ENCODE measurements at regions not wholly inside any gene's neighbourhood (a gene's known extent, or its start where the extent isn't known, plus 50 kb on each side); places are given as distances from the start of the nearest gene placed in this dataset.

DNA sequence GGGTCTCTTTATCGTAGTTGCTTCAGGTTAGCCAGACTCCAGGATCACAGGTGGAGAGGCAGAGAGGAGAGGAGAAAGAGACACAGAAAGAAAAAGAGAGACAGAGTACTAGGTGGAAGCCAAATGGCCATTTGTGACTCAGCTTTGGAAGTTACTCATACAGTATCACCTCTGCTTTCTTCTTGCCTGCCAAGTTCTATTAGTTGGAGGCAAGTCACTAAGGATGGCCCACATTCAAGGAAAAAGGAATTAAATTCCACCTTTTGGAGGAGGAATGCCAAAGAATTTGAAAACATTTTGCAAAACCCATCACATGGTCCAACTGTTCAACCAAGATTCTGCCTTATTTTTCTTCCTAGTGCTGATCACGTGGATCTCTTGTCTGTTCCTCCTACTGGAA, 291.1 kb downstream of the CHL1 start:
- no peak overlapping the region for H3K4me3 ChIP-seq (ENCODE audit: low read length)
- TF ChIP-seq, protein P1, sequence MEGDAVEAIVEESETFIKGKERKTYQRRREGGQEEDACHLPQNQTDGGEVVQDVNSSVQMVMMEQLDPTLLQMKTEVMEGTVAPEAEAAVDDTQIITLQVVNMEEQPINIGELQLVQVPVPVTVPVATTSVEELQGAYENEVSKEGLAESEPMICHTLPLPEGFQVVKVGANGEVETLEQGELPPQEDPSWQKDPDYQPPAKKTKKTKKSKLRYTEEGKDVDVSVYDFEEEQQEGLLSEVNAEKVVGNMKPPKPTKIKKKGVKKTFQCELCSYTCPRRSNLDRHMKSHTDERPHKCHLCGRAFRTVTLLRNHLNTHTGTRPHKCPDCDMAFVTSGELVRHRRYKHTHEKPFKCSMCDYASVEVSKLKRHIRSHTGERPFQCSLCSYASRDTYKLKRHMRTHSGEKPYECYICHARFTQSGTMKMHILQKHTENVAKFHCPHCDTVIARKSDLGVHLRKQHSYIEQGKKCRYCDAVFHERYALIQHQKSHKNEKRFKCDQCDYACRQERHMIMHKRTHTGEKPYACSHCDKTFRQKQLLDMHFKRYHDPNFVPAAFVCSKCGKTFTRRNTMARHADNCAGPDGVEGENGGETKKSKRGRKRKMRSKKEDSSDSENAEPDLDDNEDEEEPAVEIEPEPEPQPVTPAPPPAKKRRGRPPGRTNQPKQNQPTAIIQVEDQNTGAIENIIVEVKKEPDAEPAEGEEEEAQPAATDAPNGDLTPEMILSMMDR (conservative IDR thresholded peaks at IDR 0.05; ENCODE audit: low read depth, low read length) = no peak
- no peak for DNase-seq (ENCODE audit: low read depth)

DNA sequence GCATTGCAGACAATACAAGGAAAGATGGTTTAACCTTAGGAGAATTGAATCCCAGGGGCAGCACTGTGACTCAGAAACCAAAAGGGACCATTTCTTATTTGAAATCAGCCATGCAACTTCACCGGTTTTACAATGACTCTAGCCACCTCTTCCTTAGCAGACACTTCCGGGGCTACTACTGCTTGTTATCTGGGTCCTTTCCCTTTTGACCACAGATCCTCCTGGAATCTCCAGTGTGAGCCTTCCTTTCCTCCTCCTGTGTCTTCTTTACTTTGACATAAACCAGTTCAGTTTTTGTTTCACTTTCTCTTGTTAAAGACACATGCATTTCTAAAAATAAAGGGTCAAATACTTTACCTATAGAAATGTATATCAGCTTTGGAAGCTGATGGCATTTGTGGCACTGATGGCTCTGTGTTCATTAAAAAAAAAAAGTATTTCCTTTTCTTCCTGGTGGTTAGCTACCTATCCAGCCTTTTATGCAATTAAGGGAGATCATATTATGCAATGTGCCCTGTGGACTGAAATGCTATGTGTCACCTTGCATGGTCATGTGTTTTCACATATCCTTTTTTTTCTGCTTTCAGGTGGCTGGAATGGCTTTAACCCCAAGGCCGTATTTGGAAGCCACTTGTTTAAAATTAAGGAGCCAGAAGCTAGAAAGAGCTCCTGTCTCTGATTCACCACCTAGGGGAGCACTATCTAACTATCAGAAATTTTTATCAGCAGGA, 296.2 kb downstream of the CHL1 start:
- DNase-seq (ENCODE audit: low read depth) = no peak
- TF ChIP-seq, protein P1 (conservative IDR thresholded peaks at IDR 0.05; ENCODE audit: low read depth, low read length) = no peak
- no peak overlapping the region for H3K4me3 ChIP-seq (ENCODE audit: low read length)

DNA sequence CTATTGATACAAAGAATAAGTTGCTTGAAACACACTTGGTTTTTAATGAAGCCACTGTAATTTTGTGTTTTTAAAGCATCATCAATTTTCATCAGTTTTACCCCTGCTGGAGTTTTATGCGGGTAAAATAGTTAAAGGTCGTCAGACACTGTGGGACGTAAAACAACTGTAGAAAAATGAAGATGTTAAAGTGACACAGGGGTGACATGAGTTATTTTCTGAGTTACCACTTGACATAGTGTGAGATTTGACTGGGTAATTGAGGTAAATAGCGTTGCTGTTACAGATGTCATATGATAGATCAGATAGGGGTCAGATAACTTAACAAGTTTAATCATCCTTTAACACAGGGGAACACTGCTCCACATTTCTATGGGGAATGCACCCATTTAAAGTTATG, 297.6 kb downstream of the CHL1 start:
- TF ChIP-seq, protein P1 (conservative IDR thresholded peaks at IDR 0.05; ENCODE audit: low read depth, low read length) = no peak
- H3K4me3 ChIP-seq (ENCODE audit: low read length) = no peak overlapping the region
- DNase-seq (ENCODE audit: low read depth) = no peak

DNA sequence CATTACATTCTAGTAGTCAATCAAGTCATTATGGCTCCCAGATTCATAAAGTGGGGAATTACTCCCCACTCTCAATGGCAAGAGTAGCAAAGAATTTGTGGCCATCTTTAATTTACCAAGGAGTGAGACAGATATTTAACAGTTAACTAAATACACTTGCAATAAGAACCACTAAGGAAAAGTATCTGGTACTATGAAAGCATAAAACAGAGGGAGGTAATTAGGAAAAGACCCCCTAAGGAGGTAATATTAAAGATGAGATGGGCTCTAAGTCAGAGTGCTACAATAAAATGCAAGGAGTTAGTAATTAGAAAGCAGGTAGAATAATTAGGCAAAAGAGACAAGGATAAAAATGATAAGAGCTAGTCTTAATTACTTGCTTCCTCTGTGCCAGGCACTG, 301.9 kb downstream of the CHL1 start:
- no peak for DNase-seq (ENCODE audit: low read depth)
- H3K4me3 ChIP-seq (ENCODE audit: low read length) = no peak overlapping the region
- TF ChIP-seq, protein P1 (conservative IDR thresholded peaks at IDR 0.05; ENCODE audit: low read depth, low read length) = no peak

DNA sequence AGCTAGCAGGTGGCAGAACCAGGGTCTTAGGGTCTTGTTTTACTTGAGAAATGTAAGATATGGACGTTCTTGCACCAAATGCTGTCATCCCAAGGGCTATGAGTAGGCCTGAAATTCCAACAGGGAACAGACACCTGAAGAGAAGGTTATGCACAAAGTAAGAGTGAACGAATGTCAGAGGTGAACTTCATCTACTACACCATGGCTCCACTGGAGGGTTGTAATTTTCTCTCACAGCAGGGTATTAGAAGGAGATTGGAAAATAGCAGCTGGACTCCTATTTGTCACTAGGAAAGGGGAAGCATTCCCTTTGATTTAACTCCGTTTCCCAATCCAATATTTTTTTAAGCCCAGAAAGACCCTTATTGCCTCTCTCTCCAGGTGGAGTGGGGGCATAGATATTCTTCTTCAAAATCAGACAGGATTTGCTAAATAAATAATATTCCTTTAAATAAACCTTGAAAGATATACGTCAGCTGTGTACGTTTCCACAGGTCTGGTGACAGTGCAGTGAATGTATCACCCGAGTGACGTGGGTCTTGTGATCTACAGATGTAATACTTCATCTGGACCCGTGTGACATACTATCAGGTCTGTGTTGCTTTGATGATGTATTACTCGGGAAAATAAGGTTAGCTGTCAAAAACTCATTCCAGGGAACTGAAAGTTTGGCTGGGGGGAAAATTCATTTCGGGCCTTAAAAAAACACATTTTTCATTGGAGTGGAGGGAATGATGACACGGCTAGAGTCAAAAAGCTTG, 302.6 kb downstream of the CHL1 start:
- no peak overlapping the region for H3K4me3 ChIP-seq (ENCODE audit: low read length)
- no peak for DNase-seq (ENCODE audit: low read depth)
- TF ChIP-seq, protein P1 (conservative IDR thresholded peaks at IDR 0.05; ENCODE audit: low read depth, low read length) = no peak

DNA sequence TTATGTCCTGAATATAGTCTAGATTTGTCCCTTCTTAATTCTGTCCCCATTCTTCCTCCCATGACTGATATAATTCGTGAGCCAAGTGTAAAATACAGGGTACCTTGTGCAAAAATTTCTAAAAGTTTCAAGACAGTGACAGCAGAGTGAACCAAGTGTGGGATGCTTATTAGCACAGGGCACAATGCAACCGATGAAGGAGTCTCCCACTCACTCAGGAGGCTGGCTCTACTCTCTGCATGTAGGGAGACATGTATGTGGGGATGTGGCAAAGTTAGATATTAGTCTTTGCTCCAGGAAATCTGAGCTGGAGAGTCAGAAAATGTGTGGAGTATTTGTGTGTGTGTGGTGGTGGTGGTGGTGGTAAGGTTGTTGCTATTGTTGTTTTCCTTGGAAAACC, 305.9 kb downstream of the CHL1 start:
- no peak for DNase-seq (ENCODE audit: low read depth)
- H3K4me3 ChIP-seq (ENCODE audit: low read length) = no peak overlapping the region
- TF ChIP-seq, protein P1 (conservative IDR thresholded peaks at IDR 0.05; ENCODE audit: low read depth, low read length) = no peak

DNA sequence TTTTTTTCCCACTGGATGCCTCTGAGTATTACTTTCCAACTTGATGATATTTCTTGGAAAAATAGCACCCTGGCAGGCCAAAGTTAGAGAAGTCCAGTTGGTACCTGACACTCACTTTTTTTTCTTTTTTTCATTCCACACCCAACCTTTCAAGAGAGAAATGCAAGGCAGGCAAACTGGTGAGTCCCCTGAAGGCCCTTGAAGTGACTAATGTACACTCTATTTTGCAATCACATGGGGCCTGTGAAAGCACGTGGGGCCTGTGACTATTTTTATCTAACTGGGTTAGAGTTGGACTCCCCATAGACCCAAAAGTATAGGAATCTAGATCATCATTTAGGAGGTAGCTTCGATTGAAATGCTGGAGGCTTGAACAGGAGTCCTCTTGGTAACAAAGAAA, 316.7 kb downstream of the CHL1 start:
- TF ChIP-seq, protein P1 (conservative IDR thresholded peaks at IDR 0.05; ENCODE audit: low read depth, low read length) = no peak
- DNase-seq (ENCODE audit: low read depth) = no peak
- no peak overlapping the region for H3K4me3 ChIP-seq (ENCODE audit: low read length)

All from retinal pigment epithelial cell (primary cell).